Glomerular visceral epithelial cell (primary cell): ENCODE measurements at regions not wholly inside any gene's neighbourhood (a gene's known extent, or its start where the extent isn't known, plus 50 kb on each side); places are given as distances from the start of the nearest gene placed in this dataset.

ENCODE experiments used
- DNase-seq: peaks from one replicate; pipeline ENCODE4 v3.0.0-alpha.2; 2016; ENCODE audit errors: extremely low spot score

DNA sequence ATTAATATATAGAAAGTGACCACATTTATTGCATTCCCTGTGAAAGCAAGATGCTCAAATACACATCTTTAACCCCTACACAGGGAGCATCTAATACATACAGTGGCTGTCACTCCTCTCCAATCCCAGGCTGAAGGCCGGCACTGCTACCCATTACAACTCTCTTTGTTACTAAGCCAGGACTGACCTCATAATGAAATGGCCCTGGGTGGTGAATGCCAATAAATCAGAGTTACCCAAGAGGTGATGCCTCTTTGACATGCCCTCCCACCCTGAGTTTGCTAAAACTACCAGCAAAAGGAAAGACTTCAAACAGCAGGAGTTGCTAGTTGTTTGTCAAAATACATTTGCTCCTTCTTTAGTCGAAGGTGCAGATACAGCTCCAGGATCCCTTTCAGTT lies 214.2 kb downstream of the FOXA2 start:
- DNase-seq, result no peak

DNA sequence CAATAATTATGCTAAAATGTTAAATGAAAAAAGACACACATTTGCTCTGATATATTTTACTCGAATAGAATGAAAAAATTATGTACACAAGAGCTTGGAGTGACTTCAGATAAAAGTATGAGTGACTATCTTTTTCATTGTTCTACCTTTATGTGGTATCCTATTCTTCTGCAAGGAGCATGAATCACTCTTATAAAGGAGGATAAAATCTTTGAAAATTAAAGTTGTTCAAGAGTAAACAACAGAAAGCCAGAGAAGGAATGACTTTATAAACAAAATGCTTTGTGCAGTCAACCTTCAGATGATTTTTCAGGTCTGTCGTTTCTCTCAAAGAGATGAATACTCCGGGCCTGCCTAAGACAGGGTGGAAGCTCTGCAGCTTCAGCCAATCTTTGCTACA lies 215.3 kb downstream of the FOXA2 start:
- no peak for DNase-seq

DNA sequence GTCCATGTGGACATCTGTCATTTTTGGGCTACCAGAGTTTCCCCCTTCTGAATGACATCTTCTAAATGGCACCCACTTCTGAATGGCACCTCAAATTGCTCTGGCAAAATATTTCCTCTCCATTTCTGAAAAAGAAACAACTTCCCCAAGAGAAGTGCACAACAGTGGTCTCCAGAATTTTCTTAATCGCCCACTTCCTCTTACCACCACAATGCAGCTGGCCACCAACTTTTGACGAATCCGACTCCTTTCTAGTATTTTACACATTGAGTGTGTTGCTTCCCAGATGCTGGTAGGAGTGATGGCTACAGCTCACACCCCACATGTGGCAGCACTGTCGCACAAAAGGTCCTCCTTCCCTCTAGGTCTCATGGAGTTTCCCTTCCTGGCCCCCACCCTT lies 216.1 kb downstream of the FOXA2 start:
- no peak for DNase-seq

DNA sequence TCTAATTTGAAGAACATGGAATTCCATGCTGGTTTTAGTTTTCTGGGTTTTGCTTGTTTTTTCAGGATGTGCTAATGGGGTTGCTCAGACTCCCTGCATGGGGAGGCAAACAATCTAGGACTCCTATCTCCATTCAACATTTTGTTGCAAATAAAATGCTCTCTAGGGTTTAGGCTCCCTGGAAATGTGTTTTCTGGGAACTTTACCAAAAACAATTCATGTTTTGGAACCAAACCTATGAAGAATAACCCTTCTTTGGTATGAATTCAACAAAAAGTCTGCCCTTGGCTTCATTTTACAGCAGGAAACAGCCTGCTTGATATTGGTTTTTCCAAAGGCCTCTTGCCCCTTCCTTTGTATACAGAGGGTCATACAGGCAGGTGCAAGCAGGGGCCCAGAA lies 217.7 kb downstream of the FOXA2 start:
- DNase-seq, result no peak

DNA sequence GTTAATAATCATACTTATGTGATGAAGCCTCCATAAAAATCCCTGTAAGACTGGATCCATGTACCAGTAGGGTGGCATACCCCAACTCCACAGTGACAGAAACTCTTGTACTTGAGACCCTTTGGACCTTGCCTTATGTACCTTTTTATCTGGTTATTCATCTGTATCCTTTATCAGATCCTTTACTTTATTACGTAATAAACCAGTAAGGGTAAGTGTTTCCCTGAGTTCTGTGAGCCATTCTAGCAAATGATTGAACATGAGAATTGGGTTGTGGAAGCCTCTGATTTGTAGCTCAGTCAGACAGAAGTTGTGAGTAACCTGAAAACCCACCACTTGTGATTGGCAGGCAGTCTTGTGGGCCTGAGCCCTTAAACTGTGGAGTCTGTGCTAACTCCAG lies 229.7 kb downstream of the FOXA2 start:
- no peak for DNase-seq

DNA sequence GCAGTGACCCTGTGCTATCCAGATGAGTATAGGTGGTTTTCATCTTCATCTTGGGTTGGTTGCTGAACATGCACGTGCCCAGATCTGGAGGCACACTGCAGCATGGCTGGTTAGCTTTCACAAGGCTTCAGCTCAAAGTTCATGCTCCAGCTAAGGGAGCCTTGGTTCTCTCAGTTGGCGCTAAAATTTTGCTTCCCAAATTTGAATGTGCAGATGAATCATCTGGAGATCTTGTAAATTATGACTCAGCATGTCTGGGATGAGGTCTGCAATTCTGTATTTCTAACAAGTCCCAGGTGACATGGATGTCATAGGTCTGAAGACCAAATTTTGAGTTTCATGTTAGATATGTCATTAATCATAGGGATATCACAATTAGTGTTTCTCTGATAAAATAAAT lies 230.8 kb downstream of the FOXA2 start:
- DNase-seq, result no peak

DNA sequence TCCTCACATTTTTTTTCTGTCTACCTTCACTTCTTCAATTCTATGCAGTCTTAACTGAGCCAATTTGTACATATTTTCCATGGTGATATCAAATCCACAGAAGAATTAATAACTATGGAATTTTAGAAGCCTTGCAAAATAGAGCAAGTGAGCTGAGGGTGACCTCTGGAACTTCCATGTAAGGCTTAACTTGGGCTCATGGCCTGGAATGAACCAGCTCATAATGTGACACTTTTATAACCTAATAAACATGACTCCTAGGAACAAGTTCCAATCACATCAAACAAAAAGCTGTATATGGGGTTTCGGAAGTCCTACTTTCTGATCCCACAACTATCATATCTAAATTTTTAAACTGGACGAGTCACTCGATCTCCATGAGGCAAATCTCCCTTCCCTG lies 232.4 kb downstream of the FOXA2 start:
- DNase-seq, result no peak

DNA sequence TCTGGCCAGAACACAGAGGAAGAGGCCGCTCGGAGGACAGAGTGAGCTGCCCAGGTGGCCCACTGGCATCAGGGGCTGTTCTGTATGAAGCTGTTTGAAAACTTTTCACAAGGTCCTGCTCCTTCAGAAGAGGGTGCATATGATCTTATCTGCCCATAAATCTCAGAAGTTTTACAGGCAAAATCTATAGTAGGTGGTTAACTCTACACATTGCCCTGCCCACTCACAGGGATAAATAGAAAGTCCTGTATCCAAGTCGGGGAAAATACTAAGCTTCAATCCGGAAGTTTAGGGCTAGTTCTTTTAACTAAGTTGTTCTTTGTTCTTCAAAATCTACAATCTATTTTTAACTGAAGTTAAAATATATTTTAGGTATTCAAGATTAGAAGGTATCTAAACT lies 233.7 kb downstream of the FOXA2 start:
- DNase-seq, result no peak

DNA sequence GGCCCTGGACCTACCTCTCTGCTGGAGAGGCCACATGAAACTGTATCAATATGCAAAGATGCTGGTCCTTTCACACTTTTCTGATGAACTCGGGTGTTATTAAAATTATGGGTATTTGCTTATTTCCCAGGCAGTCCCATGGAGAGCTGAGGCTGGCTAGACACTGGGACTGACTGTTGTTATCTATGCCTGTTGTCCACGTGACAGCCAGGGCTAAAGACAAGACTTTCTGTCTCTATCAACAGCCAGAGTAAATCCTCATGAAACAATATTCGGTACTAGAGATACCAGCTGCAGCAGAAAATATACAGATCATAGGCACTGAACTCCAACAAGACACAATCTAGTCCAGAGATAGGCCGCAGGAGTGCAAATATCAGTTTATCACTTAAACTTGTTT lies 236.4 kb downstream of the FOXA2 start:
- no peak for DNase-seq

DNA sequence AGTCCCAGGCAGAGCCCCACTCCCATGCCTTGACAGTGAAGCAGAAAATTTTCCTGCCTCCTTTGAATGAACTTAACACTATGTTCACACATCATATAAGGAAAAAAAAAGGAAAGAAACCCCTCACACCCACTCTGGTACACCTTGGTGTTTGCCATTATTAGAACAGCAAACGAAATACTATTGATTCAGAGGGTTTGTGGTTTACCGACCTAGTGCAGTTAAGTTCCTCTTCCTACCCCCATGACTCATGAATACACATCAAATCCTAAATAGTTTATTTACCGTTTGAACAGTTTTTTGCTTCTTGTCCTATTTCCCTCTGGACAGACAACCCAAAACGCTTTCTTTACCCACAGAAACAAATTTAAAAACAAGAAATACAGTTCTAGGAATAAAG lies 237.7 kb downstream of the FOXA2 start:
- no peak for DNase-seq

DNA sequence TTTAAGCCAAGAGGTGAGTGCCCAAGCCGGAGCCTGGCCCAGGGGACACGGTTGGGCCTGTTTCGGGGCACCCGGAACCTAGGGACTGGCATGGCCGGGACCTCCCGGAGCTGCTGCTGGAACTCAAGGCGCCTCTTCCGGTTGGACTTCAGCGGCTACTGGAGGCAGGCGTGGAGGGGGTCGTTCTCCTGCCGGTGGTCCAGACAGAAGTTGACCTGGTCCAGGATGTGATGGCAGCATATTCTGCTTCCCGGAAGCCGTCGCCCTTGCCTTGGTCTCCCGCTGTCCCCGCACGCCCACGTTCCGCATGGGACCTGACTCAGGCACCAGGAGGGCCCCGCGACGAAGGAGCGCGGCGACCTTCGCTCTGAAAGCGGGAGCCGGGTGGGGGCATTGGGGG lies 240.8 kb downstream of the FOXA2 start:
- no peak for DNase-seq

DNA sequence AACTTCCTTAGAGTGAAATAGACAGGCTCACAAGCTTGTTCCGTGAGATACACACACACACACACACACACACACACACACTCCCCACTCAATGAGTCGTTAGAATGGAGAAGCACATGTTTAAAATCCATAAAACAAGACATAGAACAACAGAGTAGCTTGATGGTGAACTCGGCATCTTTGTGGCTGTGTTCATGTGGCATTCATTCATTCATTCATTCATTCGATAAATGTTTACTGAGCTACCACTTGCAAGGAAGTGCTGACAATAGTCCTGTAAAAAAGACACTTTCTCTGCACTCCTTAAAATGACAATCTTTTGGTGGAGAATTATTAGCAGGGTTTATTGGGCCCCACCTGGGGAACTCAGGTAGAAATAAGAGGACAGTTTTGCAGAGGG lies 242.0 kb downstream of the FOXA2 start:
- no peak for DNase-seq

DNA sequence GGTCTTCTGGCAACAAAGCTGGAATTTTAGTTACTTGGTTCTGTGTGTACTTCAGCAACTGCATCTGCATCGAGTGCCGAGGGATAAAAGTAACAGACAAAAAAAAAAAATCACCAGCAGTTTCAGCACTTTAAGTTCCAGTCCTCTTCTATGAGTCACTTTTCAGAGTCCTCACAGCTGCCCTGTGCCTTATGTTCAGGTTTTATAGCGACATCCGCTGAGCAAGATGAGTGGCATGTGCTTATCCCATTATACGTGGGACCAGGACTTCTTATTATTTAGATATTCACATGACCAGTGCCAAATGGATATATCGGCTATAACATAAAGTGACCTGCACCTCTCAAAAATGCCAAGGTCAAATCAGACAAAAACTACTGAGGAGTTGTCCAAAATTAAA lies 242.9 kb downstream of the FOXA2 start:
- DNase-seq, result peak; percentile 47

DNA sequence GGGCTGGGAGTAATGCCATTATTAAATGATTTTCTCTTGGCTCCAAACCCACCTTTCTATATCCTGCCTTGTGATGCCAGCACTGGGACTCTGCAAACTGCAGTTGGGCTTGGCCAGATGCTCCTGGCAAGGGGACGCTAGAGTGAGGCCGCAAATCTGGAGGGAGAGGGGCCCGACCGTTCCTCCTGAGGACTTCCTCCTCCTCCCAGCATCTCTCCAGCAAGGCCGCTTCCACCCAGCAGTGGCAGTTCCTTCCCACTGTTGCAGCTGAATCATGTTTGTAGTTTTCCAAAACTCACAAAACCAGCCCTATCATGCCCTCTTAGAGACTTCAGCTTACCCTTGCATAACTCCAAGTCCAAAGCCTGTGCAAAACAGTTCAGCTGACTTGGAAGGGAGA lies 244.4 kb downstream of the FOXA2 start:
- no peak for DNase-seq

DNA sequence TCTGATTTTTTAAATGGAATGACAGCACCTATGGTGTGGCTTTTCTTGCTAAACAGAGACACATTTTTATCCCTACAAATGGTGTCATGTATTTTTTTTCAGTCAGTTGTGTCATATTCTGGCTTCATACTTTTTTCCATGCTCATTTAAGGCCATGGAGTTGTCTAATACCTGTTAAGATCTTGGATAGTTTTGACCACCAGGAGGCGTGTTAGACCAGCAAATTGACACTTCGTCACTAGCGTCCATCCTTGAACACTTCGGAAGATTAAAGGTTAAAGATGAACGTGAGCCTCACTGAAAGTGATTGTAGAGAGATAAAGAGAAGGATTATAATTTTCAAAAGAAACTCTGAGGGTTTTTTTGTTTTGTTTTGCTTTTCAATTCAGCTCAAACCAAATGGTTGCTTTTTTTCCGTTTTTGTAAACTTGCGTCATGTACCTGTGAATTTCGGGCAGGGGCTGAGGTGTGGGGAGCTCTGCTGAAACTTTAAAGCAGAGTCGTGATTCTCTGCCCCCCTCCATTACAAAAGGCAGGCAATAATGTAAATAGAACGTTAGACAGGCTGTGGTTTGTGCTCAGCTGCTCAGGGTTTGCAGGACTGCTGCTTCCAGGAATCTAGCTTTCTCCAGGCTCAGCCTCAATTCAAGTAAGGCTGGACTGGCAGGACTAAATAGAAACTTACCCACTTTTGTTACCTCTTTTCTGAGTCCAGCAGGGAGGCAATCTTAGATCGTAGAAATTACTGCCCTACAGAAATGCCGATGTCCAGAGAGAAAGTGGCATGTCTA lies 245.1 kb downstream of the FOXA2 start:
- DNase-seq, result peak; percentile 72

DNA sequence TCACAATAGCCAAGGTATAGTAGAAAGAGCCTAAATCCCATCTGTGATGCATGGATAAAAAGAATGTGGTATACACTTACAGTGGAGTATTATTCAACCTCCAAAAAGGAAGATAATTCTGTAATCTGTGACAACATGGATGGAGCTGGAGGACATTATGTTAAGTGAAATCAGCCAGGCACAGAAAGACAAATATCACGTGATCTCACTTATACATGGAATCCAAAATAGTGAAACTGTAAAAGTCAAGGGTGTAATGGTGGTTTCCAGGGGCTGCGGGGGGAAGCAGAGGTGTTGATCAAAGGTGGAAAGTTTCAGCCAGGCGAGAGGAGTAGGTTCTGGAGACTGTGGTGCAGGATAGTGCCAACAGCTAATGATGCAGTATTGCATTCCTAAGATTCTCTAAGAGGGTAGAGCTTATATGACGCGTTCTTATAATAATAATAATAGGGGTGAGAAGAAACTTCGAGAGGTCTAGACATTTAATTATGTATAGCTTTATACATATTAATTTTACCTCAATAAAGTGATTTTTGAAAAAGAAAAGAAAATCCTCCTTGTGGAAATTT lies 246.1 kb downstream of the FOXA2 start:
- DNase-seq, result no peak

DNA sequence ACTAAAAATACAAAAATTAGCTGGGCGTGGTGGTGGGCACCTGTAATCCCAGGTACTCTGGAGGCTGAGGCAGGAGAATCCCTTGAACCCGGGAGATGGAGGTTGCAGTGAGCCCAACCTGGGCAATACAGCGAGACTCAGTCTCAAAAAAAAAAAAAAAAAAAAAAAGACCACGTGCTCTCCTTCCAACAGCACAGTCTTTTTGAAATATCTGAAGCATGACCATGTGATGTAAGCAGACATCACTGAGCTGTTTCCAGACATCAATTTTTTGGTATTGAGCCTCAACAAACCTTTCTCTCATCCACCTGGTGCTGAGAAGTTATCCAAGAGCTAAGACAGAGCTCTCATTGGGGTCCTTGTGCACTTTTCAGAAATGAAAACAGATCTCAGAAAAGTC lies 249.2 kb downstream of the FOXA2 start:
- no peak for DNase-seq

DNA sequence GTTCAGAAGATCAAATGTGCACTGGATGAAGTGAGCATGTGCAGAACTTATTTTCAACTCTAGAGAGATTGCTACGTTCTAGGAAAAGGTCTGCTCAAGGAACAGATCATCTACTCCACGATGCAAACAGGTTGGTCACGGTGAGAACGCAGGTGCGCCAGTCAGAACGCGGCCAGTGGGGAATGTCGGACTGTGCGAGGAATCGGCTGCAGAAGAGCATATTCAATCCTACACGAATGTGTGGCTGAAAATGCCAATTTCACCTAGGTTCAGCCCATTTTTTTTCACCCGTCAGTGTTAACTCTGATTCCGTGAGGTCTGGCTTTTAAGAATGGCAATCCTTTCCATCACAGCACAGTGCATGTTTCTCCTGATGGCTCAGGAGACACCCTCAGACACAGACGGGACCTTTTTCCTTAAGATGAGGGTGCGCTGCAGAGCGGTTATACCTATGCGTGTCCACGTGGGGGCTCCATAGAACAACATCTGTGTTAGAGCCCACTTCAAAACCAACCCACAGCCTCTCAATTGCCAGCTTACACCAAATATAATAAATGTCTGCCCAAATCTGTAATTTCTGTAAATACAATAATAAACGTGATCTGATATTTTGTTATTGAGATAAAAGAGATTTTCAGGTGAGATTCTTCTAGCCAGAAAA lies 250.4 kb downstream of the FOXA2 start:
- DNase-seq, result peak; percentile 70

DNA sequence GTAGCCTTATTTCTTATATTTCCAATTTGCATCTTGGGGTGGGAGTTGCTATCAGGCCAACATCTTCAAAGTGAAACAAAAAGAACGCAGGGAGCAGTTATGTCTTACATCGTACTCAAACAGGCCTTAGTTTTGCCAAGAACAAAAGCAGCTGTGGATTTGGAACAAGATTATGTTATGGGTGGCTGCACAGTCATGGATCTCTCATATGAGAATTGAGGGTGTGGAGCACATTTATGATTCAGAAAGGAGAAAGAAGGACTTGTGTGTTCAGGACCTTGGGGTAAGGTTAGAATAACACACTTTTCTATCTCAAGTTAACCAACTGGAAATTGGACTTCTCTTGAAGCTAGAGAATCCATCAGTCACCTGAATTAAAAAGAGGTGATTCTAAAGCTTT lies 259.9 kb downstream of the FOXA2 start:
- no peak for DNase-seq

DNA sequence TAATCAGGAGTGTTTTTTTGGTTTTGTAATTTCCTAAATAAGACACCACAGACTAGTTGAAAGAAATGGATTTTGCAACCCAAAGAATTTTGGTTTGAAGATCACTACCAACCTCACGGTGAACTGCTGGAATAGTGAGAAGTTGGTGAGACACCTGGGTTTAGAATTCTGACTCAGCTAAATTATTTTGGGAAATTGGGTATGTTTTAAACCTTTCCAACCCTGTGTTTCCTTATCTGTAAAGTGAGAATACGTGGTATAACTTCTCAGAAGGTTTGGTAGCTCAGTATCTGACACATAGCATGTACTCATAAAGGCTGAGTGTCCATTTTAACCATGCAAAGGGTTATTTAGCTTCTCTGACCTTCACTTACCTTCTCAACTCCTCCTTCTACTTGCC lies 261.9 kb downstream of the FOXA2 start:
- DNase-seq, result no peak

DNA sequence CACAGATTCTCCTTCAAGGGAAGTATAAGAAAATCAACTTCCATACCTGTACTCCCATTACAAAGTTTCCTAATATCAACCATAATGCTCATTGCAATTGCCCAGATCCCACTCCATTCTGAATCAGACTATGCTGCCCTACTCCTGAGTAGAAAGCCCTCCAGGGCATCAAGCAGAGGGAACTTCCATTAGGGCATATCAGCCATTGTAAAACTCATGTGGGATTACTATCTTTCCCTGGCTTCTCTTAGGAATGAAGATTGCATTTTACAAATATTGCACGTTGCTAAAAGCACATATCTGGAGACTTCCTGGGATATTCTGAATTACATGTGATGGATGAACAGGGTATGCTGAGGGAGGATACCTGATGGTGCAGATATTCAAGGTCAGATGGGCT lies 263.2 kb downstream of the FOXA2 start:
- no peak for DNase-seq

DNA sequence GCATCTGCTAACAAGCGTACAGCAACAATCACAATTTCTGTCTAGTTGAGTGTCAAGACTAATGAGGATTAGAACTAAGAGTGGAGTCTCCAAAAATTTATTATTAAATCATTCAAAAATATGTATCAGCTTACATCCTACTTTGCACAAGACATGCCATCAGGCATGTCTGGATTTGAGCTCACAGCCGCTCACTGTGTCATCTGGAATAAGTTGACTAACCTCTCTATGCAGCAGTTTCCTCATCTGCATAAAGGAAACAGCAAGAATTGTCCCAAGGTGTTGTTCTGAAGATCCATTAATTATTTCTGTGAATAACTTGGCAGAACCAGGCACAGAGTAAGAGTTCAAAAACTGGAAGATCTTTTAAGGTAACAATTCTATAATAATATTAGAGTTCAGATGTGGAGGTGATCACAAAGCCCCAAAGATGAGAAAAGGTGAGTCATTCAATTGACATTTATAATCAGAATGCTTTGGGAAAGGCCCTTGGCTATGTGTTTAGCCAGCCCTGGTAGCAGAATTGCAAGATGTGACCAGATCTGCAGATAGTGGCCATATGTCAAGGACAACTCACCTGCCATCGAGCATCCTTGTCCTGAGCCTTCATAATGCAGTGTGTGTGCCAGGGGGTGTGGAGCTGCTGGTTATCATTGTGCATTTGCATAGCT lies 264.0 kb downstream of the FOXA2 start:
- no peak for DNase-seq

DNA sequence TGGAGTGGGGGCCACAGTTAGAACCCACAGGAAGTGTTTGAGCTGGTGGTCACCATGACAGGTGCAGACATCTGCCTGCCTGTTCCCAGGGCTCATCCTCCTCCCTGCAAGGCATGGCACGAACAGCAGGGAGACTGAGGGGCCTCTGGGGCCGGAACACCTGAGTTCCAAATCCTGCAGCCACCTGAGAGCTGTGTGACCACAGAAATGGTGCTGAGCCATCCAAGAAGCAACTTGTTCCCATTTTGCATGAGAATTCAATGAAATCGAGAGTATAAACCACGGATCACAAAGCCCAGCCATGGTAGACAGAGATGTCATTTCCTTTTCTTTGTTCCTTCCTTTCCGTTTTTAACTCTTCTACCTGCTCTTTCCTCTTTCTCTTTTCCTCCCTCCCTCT lies 268.6 kb downstream of the FOXA2 start:
- DNase-seq, result no peak
